ENCODE measurements at regions not wholly inside any gene's neighbourhood (a gene's known extent, or its start where the extent isn't known, plus 50 kb on each side); places are given as distances from the start of the nearest gene placed in this dataset.

GRCh38 chr2:236674646-236675045 lies 105.0 kb downstream of the ACKR3 start:
- DNase-seq = no peak
- no peaks in the 10 kb centered on the region for H3K4me1 Mint-ChIP-seq
- no peak overlapping the region for H3K27ac Mint-ChIP-seq
- no peaks in the 10 kb centered on the region for H3K9me3 Mint-ChIP-seq
- no peaks in the 10 kb centered on the region for H3K36me3 Mint-ChIP-seq
- H3K27me3 Mint-ChIP-seq = peaks cover 20% of the 10 kb centered on the region
- H3K4me3 Mint-ChIP-seq = no peak overlapping the region

GRCh38 chr2:236675051-236675450 lies 105.4 kb downstream of the ACKR3 start:
- Mint-ChIP-seq H3K27me3 (peaks cover 20% of the 10 kb centered on the region), H3K27ac (no peak overlapping the region), H3K4me3 (no peak overlapping the region), H3K4me1 (no peaks in the 10 kb centered on the region), H3K36me3 (no peaks in the 10 kb centered on the region), H3K9me3 (no peaks in the 10 kb centered on the region)
- DNase-seq = no peak

- no peak overlapping the region for H3K4me3 Mint-ChIP-seq
- no peak overlapping the region for H3K27ac Mint-ChIP-seq
- H3K4me1 Mint-ChIP-seq = no peaks in the 10 kb centered on the region
- no peaks in the 10 kb centered on the region for H3K9me3 Mint-ChIP-seq
- peaks cover 20% of the 10 kb centered on the region for H3K27me3 Mint-ChIP-seq
- no peaks in the 10 kb centered on the region for H3K36me3 Mint-ChIP-seq
- DNase-seq = no peak
Measured at GRCh38 chr2:236675526-236675925, 105.9 kb downstream of the ACKR3 start.

GRCh38 chr2:236676136-236676873 lies 106.7 kb downstream of the ACKR3 start:
- H3K9me3 Mint-ChIP-seq = no peaks in the 10 kb centered on the region
- H3K27me3 Mint-ChIP-seq = peaks cover 24% of the 10 kb centered on the region
- no peak overlapping the region for H3K27ac Mint-ChIP-seq
- no peak for DNase-seq
- no peaks in the 10 kb centered on the region for H3K4me1 Mint-ChIP-seq
- H3K4me3 Mint-ChIP-seq = no peak overlapping the region
- no peaks in the 10 kb centered on the region for H3K36me3 Mint-ChIP-seq

- peaks cover 24% of the 10 kb centered on the region for H3K27me3 Mint-ChIP-seq
- no peak overlapping the region for H3K27ac Mint-ChIP-seq
- H3K4me3 Mint-ChIP-seq = no peak overlapping the region
- no peaks in the 10 kb centered on the region for H3K36me3 Mint-ChIP-seq
- no peak for DNase-seq
- no peaks in the 10 kb centered on the region for H3K4me1 Mint-ChIP-seq
- H3K9me3 Mint-ChIP-seq = no peaks in the 10 kb centered on the region
Measured at GRCh38 chr2:236677368-236677767, 107.7 kb downstream of the ACKR3 start.

- Mint-ChIP-seq H3K27ac (no peak overlapping the region), H3K36me3 (no peaks in the 10 kb centered on the region), H3K4me1 (no peaks in the 10 kb centered on the region), H3K9me3 (no peaks in the 10 kb centered on the region), H3K4me3 (no peak overlapping the region), H3K27me3 (peaks cover 19% of the 10 kb centered on the region)
- DNase-seq = no peak
Measured at GRCh38 chr2:236678307-236678975, 108.8 kb downstream of the ACKR3 start.

GRCh38 chr2:236679884-236680860 lies 110.5 kb downstream of the ACKR3 start:
- no peaks in the 10 kb centered on the region for H3K9me3 Mint-ChIP-seq
- H3K27ac Mint-ChIP-seq = no peak overlapping the region
- no peaks in the 10 kb centered on the region for H3K4me1 Mint-ChIP-seq
- H3K36me3 Mint-ChIP-seq = no peaks in the 10 kb centered on the region
- no peak overlapping the region for H3K4me3 Mint-ChIP-seq
- no peak for DNase-seq
- H3K27me3 Mint-ChIP-seq = peaks cover 16% of the 10 kb centered on the region

GRCh38 chr2:236682651-236683422 lies 113.2 kb downstream of the ACKR3 start:
- H3K36me3 Mint-ChIP-seq = no peaks in the 10 kb centered on the region
- no peak overlapping the region for H3K27ac Mint-ChIP-seq
- no peak for DNase-seq
- no peak overlapping the region for H3K4me3 Mint-ChIP-seq
- H3K27me3 Mint-ChIP-seq = peaks cover 4% of the 10 kb centered on the region
- H3K4me1 Mint-ChIP-seq = no peaks in the 10 kb centered on the region
- H3K9me3 Mint-ChIP-seq = no peaks in the 10 kb centered on the region

GRCh38 chr2:236684504-236685256 lies 115.1 kb downstream of the ACKR3 start:
- Mint-ChIP-seq H3K9me3 (no peaks in the 10 kb centered on the region), H3K27me3 (peaks cover 4% of the 10 kb centered on the region), H3K4me1 (no peaks in the 10 kb centered on the region), H3K36me3 (no peaks in the 10 kb centered on the region), H3K27ac (no peak overlapping the region), H3K4me3 (no peak overlapping the region)
- DNase-seq = no peak

- Mint-ChIP-seq H3K4me3 (no peak overlapping the region), H3K27me3 (peaks cover 4% of the 10 kb centered on the region), H3K36me3 (no peaks in the 10 kb centered on the region), H3K9me3 (no peaks in the 10 kb centered on the region), H3K27ac (no peak overlapping the region), H3K4me1 (no peaks in the 10 kb centered on the region)
- DNase-seq = no peak
Measured at GRCh38 chr2:236685361-236685760, 115.7 kb downstream of the ACKR3 start.

GRCh38 chr2:236685979-236686520 lies 116.4 kb downstream of the ACKR3 start:
- no peak overlapping the region for H3K4me3 Mint-ChIP-seq
- no peaks in the 10 kb centered on the region for H3K36me3 Mint-ChIP-seq
- H3K9me3 Mint-ChIP-seq = no peaks in the 10 kb centered on the region
- no peaks in the 10 kb centered on the region for H3K27me3 Mint-ChIP-seq
- no peak overlapping the region for H3K27ac Mint-ChIP-seq
- no peak for DNase-seq
- no peaks in the 10 kb centered on the region for H3K4me1 Mint-ChIP-seq

GRCh38 chr2:236686561-236686960 lies 116.9 kb downstream of the ACKR3 start:
- Mint-ChIP-seq H3K4me3 (no peak overlapping the region), H3K27me3 (no peaks in the 10 kb centered on the region), H3K36me3 (no peaks in the 10 kb centered on the region), H3K4me1 (no peaks in the 10 kb centered on the region), H3K27ac (no peak overlapping the region), H3K9me3 (no peaks in the 10 kb centered on the region)
- no peak for DNase-seq

- DNase-seq = no peak
- Mint-ChIP-seq H3K27me3 (no peaks in the 10 kb centered on the region), H3K27ac (no peak overlapping the region)
Measured at GRCh38 chr2:236687296-236687965, 117.8 kb downstream of the ACKR3 start.

More at GRCh38 chr2:236687296-236687965, 117.8 kb downstream of the ACKR3 start:
- H3K36me3 Mint-ChIP-seq = no peaks in the 10 kb centered on the region
- no peaks in the 10 kb centered on the region for H3K4me1 Mint-ChIP-seq
- H3K9me3 Mint-ChIP-seq = no peaks in the 10 kb centered on the region
- H3K4me3 Mint-ChIP-seq = no peak overlapping the region
